ENCODE measurements at regions not wholly inside any gene's neighbourhood (a gene's known extent, or its start where the extent isn't known, plus 50 kb on each side); places are given as distances from the start of the nearest gene placed in this dataset.
"Not testable (repeated sequence)": the region's sequence is repeated elsewhere in the genome, so short reads cannot be mapped to it uniquely, and the experiment has no call there.

DNA sequence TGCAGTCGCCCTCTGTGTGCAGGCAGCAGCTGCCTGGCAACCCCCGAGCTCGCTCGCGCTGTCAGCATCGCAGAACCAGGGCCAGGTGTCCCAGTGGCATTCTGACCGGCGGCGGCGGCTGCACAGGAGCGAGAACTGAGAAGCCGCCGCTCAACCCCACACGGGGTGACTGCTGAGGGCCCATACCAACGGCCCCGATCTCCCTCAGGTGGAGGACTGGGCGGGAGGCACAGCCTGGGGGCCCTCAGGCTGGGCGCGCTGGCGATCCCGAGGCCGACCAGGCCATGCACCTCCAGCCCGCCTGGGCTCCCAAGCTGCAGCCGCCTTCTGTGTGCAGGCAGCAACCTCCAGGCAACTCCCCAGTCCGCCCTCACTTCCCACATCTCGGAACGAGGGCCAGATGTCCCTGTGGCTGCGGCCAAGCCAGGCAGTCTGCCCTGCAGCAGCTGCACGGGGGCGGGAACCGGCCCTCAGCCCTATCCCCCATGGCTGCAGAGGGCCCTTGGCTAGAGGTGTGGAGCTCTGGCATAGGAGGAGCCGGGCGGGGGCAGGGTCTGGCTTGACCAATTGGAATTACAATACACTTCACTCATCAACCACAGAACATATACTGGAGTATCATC is 1503.1 kb downstream of the FOXD4L5 start:
- H3K36me3 Mint-ChIP-seq (ENCODE audit: low read depth); H3K9me3 Mint-ChIP-seq; H3K27ac Mint-ChIP-seq; H3K4me1 Mint-ChIP-seq; H3K27me3 Mint-ChIP-seq (ENCODE audit: low read depth); H3K4me3 Mint-ChIP-seq: not testable (repeated sequence)

DNA sequence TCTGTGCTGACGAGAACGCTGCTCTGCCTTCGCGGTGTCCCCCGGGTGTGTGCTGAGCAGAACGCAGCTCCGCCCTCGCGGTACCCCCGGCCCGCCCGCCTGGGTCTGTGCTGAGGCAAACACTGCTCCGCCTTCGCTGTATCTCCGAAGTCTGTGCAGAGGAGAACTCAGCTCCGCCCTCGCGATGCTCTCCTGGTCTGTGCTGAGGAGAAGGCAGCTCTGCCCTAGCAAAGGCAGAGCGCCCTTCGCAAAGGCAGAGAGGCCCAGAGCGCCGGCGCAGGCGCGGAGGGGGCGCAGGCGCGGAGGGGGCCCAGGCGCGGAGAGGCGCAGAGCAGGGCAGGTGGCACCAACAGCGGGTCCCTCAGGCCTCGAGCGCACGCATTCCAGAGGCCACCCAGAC is 1503.6 kb downstream of the FOXD4L5 start:
- not testable (repeated sequence) for H3K27ac Mint-ChIP-seq; H3K27me3 Mint-ChIP-seq (ENCODE audit: low read depth); H3K4me1 Mint-ChIP-seq; H3K4me3 Mint-ChIP-seq; H3K9me3 Mint-ChIP-seq; H3K36me3 Mint-ChIP-seq (ENCODE audit: low read depth)

DNA sequence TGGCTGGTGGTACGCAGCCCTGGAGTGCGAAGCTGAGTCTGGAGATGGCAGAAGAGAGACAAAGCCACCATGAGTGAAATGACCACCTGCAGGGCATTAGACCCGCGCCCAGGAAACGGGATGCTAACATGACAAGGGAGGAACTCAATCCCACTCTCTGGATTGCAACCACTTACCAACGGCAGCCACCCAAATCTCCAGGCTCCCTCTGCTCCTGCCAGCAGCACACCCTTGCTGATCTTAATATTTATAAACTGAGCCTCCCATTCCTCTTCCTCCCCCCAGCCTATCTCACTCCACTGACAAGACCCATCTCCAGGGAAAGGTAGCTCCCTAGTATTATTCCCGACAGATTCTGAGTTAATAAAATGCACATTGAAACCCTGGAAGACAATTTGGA is 1508.8 kb downstream of the FOXD4L5 start:
- H3K4me1 Mint-ChIP-seq; H3K4me3 Mint-ChIP-seq; H3K36me3 Mint-ChIP-seq (ENCODE audit: low read depth); H3K27me3 Mint-ChIP-seq (ENCODE audit: low read depth); H3K9me3 Mint-ChIP-seq; H3K27ac Mint-ChIP-seq: not testable (repeated sequence)

DNA sequence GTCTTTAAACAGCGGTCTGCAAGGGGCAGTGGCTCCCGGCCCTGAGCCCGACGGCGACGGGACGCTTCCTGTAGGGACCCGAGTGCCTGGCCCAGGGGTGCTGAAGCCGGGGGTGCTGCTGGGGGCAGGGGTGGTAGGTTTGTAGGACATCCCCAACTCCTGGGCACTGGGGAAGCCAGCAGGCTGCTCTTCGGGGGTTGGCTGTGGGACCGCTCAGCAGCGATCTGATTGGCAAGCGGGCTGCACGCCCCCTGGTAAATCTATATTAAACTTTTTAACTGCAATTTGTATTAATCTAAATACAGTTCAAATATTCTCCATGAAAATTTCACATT is 1510.0 kb downstream of the FOXD4L5 start:
- H3K36me3 Mint-ChIP-seq (ENCODE audit: low read depth); H3K27me3 Mint-ChIP-seq (ENCODE audit: low read depth); H3K27ac Mint-ChIP-seq; H3K4me1 Mint-ChIP-seq; H3K9me3 Mint-ChIP-seq; H3K4me3 Mint-ChIP-seq: not testable (repeated sequence)

DNA sequence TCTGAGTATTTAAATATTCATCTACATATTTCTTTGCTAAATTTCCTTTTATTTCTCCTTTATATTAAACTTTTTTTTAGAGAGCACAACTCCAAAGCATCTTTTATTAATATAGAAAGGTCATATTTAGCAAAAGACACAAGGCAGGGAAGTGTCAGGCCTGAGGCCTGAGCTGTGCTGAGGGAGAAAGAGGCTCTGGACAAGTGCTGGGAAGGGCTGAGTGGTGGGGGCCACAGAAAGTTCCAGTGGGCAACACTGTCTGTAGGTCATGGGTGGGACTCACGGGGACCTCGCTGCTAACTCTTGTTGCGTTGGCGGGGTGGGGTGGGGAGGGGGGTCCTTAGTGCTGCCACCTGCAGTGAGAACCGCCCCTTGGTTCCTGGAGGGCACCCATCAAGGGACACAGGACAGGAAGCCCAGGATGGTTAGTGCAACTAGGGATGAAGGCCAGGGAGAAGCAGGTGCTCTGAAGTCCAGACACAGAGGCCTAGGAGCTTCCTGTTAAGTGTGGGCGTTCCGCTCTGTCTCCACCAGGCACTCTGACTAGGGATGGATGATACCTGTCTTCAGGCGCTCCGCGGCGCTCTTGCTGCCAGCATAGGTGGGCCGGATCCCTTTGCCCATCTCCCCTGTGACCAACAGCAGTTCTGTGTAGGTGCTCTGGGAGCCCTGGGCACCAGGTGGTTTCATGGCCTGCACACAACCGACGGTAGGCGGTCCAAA is 1510.5 kb downstream of the FOXD4L5 start:
- not testable (repeated sequence) for H3K36me3 Mint-ChIP-seq (ENCODE audit: low read depth); H3K27me3 Mint-ChIP-seq (ENCODE audit: low read depth); H3K27ac Mint-ChIP-seq; H3K4me3 Mint-ChIP-seq; H3K4me1 Mint-ChIP-seq; H3K9me3 Mint-ChIP-seq

DNA sequence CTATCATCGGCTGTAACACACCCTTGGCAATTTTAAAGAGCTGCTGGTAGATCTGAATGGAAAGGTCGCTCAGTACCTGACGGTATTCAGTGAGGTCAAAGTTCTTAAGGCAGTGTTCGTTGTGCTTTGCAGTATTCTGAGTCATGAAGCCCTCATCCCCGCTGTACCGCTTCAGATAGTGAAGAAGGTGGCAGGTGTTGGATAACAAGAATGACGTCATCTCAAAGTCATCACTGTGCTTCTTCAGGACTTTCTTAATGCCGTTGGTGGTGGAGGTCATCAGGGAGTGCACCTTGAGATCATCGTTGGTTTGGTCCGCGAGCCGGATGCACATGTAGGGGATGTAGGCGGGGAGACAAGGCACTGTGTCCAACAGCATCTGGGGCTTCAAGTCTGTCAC is 1522.8 kb downstream of the FOXD4L5 start:
- H3K27me3 Mint-ChIP-seq (ENCODE audit: low read depth); H3K36me3 Mint-ChIP-seq (ENCODE audit: low read depth); H3K4me1 Mint-ChIP-seq; H3K9me3 Mint-ChIP-seq; H3K27ac Mint-ChIP-seq; H3K4me3 Mint-ChIP-seq: not testable (repeated sequence)

DNA sequence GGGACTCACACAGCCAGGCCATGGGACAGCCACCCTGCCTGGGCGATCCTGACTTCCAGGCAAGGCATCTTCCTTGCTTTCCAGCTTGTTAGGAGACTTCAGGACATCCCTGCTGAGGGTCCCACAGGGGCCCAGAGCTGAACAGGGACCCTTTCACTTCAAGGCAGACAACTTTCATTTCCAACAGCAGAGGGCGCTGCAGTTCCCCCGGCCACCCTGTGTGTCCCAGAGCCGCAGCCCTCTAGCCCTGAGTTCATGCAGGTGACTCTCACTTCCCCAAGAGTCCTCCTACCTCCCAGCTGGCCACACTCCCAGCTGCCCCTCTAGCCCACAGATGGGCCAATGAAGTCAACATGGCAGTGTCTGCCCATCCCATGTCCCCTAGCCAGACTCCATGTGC is 1556.0 kb downstream of the FOXD4L5 start:
- H3K4me3 Mint-ChIP-seq; H3K9me3 Mint-ChIP-seq; H3K36me3 Mint-ChIP-seq (ENCODE audit: low read depth); H3K27me3 Mint-ChIP-seq (ENCODE audit: low read depth); H3K27ac Mint-ChIP-seq; H3K4me1 Mint-ChIP-seq: not testable (repeated sequence)

DNA sequence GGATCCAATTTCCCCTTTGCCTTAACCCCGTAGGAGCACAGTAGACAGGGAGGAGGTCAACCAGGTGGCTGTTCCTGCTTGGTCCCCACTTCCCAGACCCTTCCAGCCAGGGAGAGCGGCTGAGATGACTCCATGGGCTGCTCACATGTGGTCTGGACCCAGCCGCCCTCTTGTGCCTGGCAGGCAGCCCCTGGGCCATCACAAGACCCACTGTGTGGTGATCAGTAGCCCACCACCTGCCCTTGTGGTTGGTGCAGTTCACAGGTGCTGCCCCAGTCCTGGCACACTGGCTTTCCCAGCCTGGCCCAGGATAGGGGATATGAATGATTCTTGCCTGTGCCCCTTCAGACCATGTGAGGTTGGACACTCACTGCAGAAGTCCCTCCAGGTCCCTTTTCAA is 1556.7 kb downstream of the FOXD4L5 start:
- Mint-ChIP-seq H3K4me3 (no peak overlapping the region), H3K27me3 (ENCODE audit: low read depth) (no peaks in the 10 kb centered on the region), H3K27ac (no peak overlapping the region)

DNA sequence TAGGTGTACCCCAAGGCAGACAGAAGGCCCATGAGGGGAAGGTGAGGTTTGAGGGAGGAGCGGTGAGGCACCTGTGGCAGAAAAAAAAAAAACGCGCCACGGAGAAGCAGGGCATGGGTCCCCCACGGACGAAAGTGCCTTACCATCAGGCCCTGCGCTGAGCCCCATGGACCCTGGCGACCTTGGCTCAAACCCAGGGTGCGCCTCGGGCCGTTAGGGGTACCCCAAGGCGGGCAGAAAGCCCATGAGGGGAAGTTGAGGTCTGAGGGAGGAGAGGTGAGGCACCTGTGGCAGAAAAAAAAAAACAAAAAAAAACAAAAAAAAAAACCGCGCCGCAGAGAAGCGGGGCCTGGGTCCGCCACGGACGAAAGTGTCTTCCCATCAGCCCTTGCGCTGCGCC is 1576.7 kb downstream of the FOXD4L5 start:
- not testable (repeated sequence) for H3K27me3 Mint-ChIP-seq (ENCODE audit: low read depth); H3K4me3 Mint-ChIP-seq; H3K4me1 Mint-ChIP-seq; H3K9me3 Mint-ChIP-seq; H3K36me3 Mint-ChIP-seq (ENCODE audit: low read depth); H3K27ac Mint-ChIP-seq

More for the DNA sequence above, 1556.7 kb downstream of the FOXD4L5 start:
- Mint-ChIP-seq H3K9me3 (peaks cover 5% of the 10 kb centered on the region), H3K36me3 (ENCODE audit: low read depth) (no peaks in the 10 kb centered on the region), H3K4me1 (no peaks in the 10 kb centered on the region)
- TF ChIP-seq, protein P1, sequence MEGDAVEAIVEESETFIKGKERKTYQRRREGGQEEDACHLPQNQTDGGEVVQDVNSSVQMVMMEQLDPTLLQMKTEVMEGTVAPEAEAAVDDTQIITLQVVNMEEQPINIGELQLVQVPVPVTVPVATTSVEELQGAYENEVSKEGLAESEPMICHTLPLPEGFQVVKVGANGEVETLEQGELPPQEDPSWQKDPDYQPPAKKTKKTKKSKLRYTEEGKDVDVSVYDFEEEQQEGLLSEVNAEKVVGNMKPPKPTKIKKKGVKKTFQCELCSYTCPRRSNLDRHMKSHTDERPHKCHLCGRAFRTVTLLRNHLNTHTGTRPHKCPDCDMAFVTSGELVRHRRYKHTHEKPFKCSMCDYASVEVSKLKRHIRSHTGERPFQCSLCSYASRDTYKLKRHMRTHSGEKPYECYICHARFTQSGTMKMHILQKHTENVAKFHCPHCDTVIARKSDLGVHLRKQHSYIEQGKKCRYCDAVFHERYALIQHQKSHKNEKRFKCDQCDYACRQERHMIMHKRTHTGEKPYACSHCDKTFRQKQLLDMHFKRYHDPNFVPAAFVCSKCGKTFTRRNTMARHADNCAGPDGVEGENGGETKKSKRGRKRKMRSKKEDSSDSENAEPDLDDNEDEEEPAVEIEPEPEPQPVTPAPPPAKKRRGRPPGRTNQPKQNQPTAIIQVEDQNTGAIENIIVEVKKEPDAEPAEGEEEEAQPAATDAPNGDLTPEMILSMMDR (IDR thresholded peaks at IDR 0.05; ENCODE audit: unreplicated experiment in 3 of 3) = no peak

DNA sequence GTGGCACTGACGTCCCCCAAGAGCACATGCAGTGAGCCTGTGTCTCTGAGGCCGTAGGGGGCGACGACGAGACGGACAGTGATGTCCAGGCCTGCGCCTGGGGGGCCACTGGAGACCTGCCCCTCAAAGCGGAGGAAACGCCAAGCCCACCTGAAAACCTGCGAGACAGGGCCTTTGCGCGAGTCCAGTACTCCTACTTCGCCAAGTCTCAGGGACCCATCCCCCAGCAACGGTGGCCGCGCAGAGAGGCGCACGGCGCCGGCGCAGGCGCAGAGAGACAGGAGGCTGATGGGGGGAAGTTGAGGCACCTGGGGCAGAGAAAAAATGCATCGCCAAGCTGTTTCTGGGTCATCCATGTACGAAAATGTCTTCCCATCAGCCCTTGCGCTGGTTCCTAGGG is 1580.6 kb downstream of the FOXD4L5 start:
- not testable (repeated sequence) for H3K27ac Mint-ChIP-seq; H3K36me3 Mint-ChIP-seq (ENCODE audit: low read depth); H3K27me3 Mint-ChIP-seq (ENCODE audit: low read depth); H3K4me3 Mint-ChIP-seq; H3K4me1 Mint-ChIP-seq
- H3K9me3 Mint-ChIP-seq = peaks cover 11% of the 10 kb centered on the region

DNA sequence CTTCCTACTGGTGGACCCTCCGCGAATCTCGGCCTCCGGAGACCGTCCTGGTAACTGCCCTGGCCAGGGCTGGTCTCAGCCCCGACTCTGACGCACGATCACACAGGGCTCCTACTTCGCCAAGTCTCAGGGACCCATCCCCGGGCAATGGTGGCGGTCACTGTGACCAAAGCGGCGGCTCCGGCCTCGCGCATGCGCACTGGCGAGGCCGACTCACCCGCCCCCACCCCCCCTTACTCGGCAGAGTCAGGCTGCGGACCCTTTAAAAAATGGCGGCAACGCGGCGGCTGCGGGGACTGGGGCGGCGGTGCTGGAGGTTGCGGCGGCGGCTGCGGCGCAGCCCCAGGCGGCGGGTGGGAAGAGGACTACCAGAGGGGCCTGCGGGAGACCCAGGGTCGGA is 1581.3 kb downstream of the FOXD4L5 start:
- H3K27me3 Mint-ChIP-seq (ENCODE audit: low read depth); H3K36me3 Mint-ChIP-seq (ENCODE audit: low read depth); H3K27ac Mint-ChIP-seq; H3K4me1 Mint-ChIP-seq; H3K4me3 Mint-ChIP-seq: not testable (repeated sequence)
- H3K9me3 Mint-ChIP-seq = peaks cover 11% of the 10 kb centered on the region

DNA sequence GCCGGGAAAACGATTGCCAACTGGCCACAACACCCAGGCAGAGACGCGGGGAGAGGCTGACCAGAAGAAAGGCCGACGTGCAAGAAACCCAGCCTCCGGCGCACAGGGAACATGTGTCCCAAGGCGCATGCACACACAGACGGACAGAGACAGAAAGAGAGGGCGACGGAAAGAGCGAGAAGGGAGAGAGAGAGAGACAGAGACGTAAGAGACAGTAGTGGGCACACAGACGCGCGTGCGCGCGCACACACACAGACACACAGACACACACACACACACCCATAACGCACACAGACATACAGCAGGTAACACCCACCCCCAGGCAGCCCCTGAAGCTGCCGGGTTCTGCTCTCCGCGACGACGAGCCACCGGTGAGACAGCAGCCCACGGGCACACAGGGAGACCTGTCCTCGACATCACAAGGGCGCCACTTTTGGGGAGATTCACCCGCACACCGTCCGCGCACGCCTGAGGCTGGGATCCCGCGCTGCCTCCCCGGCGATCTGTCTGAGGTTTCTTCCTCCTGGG is 1581.8 kb downstream of the FOXD4L5 start:
- not testable (repeated sequence) for H3K27me3 Mint-ChIP-seq (ENCODE audit: low read depth); H3K36me3 Mint-ChIP-seq (ENCODE audit: low read depth); H3K27ac Mint-ChIP-seq; H3K4me3 Mint-ChIP-seq; H3K4me1 Mint-ChIP-seq
- H3K9me3 Mint-ChIP-seq = peaks cover 11% of the 10 kb centered on the region

Data from nephron (organoid).